ENCODE measurements at regions not wholly inside any gene's neighbourhood (a gene's known extent, or its start where the extent isn't known, plus 50 kb on each side); places are given as distances from the start of the nearest gene placed in this dataset.

DNA sequence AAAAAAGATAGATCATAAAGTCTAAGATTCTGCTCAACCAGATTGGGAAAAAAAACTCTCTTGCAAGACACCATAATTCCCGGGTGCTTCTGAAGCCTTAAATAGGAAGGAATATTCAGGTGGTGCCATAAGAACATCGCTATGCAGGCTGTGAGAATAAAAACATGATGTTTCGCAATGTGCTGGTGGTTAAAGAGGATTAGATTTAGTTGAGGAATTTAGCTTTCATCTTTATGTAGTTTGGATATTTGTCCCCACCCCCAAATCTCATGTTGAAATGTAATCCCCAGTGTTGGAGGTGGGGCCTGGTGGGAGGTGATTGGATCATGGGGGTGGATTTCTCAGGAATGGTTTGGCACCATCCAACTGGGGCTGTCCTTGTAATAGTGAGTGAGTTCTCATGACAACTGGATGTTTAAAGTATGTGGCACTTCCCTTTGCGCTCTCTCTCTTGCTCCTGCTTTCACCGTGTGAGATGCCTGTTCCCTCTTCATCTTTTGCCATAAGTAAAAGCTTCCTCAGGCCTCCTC, 132.2 kb downstream of the AKAIN1 start:
- no peak for DNase-seq (ENCODE audit: low read depth)
- no peak overlapping the region for H3K4me3 ChIP-seq (ENCODE audit: control insufficient read depth, low read depth, low read length)
- no peak for TF ChIP-seq CTCF (IDR thresholded peaks at IDR 0.05; ENCODE audit: control insufficient read depth, insufficient read depth, low read depth, low read length, missing control alignments)

- TF ChIP-seq CTCF (IDR thresholded peaks at IDR 0.05; ENCODE audit: control insufficient read depth, insufficient read depth, low read depth, low read length, missing control alignments): no peak
These were observed 135.3 kb downstream of the AKAIN1 start for GRCh38 chr18:5061785-5062184.

GRCh38 chr18:5060543-5060942, 136.5 kb downstream of the AKAIN1 start:
- TF ChIP-seq CTCF (IDR thresholded peaks at IDR 0.05; ENCODE audit: control insufficient read depth, insufficient read depth, low read depth, low read length, missing control alignments): no peak
- H3K4me3 ChIP-seq (ENCODE audit: control insufficient read depth, low read depth, low read length): no peak overlapping the region
- no peak for DNase-seq (ENCODE audit: low read depth)

More at GRCh38 chr18:5061785-5062184, 135.3 kb downstream of the AKAIN1 start:
- no peak for DNase-seq (ENCODE audit: low read depth)
- H3K4me3 ChIP-seq (ENCODE audit: control insufficient read depth, low read depth, low read length): no peak overlapping the region

DNA sequence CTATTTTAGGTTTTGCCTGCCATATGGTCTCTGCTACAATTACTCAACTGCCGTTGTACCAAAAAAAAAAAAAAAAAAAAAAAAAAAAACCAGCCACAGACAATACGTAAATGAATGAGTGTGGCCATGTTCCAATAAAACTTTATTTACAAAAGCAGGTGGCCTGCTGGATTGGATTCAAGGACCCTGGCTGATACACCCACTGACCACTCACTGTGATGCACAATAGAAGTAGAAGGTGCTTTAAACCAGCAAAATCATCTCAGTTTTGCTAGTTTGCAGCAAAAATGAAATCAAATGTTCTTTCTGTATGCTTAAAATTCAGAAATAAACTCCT, 137.4 kb downstream of the AKAIN1 start:
- no peak overlapping the region for H3K4me3 ChIP-seq (ENCODE audit: control insufficient read depth, low read depth, low read length)
- DNase-seq (ENCODE audit: low read depth): no peak
- TF ChIP-seq CTCF (IDR thresholded peaks at IDR 0.05; ENCODE audit: control insufficient read depth, insufficient read depth, low read depth, low read length, missing control alignments): no peak

DNA sequence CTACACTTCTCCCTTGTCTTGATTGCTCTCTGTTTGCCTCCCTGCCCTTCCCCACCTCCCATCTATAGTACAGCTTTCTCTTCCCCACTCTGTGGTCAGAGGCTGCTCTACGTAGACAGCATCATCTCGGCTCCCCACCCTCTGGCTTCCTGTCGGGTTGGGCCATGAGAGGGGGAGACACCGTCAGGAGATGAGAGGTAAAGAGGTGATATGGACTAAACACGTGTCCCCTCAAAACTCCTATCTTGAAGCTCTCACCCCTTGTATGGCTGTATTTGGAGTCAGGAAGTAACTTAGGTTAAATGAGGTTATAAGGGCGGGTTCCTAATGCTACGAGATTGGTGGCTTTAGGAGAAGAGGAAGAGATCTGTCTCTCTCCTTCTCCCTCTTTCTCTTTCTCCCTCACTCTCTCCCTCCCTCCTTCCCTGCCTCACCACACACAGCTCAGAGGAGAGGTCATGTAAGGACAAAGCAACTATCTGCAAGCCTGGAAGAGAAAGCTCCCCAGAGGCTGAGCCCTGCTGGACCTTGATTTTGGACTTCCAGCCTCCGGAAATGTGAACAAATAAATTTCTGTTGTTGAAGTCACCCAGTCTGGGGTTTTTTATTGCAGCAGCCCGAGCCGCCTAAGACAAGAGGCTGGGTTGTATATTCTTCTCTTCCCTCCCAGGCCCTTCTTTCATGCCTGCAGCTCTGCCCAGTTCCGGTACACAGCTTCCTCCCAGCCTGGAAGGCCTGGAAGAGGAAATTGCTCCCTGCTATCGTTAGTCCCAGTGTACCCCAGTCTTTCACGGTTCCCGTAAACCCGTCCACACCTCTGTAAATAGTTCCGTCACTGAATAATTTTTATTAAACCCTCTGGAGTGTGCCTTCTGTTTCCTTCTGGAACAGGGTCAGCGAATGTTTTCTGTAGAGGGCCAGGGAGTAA, 138.0 kb downstream of the AKAIN1 start:
- H3K4me3 ChIP-seq (ENCODE audit: control insufficient read depth, low read depth, low read length): no peak overlapping the region
- TF ChIP-seq CTCF (IDR thresholded peaks at IDR 0.05; ENCODE audit: control insufficient read depth, insufficient read depth, low read depth, low read length, missing control alignments): no peak
- no peak for DNase-seq (ENCODE audit: low read depth)

GRCh38 chr18:5057386-5058348, 139.4 kb downstream of the AKAIN1 start:
- no peak for DNase-seq (ENCODE audit: low read depth)
- TF ChIP-seq CTCF (IDR thresholded peaks at IDR 0.05; ENCODE audit: control insufficient read depth, insufficient read depth, low read depth, low read length, missing control alignments): peak; percentile 69
- no peak overlapping the region for H3K4me3 ChIP-seq (ENCODE audit: control insufficient read depth, low read depth, low read length)
